ENCODE measurements at regions not wholly inside any gene's neighbourhood (a gene's known extent, or its start where the extent isn't known, plus 50 kb on each side); places are given as distances from the start of the nearest gene placed in this dataset.

GRCh38 chr5:102554082-102554481 is 55.3 kb upstream of the SLCO6A1 start:
- H3K4me3 ChIP-seq (ENCODE audit: low read length) = no peak overlapping the region
- H3K27me3 ChIP-seq (ENCODE audit: control insufficient read depth, insufficient read depth, low read length) = no peaks in the 10 kb centered on the region
- no peaks in the 10 kb centered on the region for H3K36me3 ChIP-seq (ENCODE audit: control insufficient read depth, insufficient read depth, low read length)
- H3K4me1 ChIP-seq (ENCODE audit: control insufficient read depth, insufficient read depth, low read length) = no peaks in the 10 kb centered on the region
- H3K27ac ChIP-seq (ENCODE audit: low read depth, low read length) = no peak overlapping the region
- H3K9ac ChIP-seq (ENCODE audit: low read length) = no peak overlapping the region

DNA sequence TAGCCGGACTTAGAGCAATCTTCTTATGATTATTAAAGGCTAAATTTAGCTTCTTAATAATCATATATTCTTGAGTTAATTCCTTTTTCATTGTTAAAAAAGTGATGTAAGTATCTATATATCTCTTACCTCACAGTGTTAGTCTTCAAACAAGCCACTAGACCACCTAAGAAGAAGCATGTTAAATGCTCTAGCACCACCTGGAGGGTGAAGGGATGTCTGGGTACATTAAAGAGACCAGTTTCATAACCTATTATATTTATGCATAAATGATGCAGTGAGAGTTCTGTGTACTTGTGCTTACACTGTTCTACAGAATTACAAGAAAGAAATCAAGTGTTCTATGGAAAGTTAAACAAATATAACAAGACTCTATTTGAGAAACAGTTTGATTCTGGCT is 55.9 kb upstream of the SLCO6A1 start:
- no peaks in the 10 kb centered on the region for H3K36me3 ChIP-seq (ENCODE audit: control insufficient read depth, insufficient read depth, low read length)
- H3K9ac ChIP-seq (ENCODE audit: low read length) = no peak overlapping the region
- no peaks in the 10 kb centered on the region for H3K4me1 ChIP-seq (ENCODE audit: control insufficient read depth, insufficient read depth, low read length)
- H3K27me3 ChIP-seq (ENCODE audit: control insufficient read depth, insufficient read depth, low read length) = no peaks in the 10 kb centered on the region
- H3K4me3 ChIP-seq (ENCODE audit: low read length) = no peak overlapping the region
- H3K27ac ChIP-seq (ENCODE audit: low read depth, low read length) = no peak overlapping the region

DNA sequence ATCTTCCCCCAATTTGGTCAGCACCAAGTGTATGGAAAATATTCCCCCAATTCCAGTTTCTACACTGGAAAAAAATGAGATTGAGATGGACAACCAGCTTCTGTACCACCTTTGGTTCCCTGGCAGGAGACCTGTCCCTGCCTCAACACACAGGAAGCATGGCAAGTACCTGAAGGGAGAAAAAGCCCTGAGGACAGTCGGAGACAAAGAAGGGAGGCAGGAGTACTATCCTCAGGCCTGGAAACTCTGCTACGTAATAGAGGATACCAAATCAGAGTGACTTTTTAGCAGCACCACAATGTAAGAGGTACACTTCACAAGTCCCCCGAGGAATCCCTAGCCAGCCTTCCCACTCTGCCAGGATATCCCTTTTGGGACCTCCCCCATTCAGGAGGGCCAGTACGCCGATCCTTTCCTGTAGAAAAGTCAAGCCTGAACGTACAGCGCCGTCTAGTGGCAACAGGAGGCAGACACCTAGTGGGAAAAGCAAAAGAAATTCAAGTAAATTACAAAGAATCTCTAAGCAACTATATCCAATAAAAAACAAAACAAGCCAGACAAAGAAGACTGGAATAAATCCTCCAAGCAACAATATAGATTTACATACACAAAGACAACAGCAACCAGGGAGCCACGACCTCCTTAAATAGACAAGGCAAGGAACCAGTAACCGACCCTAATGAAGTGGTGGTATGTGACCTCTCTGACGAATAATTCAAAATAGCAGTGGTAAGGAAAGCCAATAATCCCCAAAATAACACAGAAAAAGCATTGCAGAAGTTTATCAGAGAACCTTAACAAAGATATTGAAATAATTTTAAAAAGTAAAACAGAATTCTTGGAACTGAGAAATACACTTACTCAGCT is 63.3 kb upstream of the SLCO6A1 start:
- Histone ChIP-seq H3K9ac (ENCODE audit: low read length) (no peak overlapping the region), H3K4me1 (ENCODE audit: control insufficient read depth, insufficient read depth, low read length) (no peaks in the 10 kb centered on the region), H3K27me3 (ENCODE audit: control insufficient read depth, insufficient read depth, low read length) (no peaks in the 10 kb centered on the region), H3K36me3 (ENCODE audit: control insufficient read depth, insufficient read depth, low read length) (no peaks in the 10 kb centered on the region), H3K4me3 (ENCODE audit: low read length) (no peak overlapping the region), H3K27ac (ENCODE audit: low read depth, low read length) (no peak overlapping the region)

DNA sequence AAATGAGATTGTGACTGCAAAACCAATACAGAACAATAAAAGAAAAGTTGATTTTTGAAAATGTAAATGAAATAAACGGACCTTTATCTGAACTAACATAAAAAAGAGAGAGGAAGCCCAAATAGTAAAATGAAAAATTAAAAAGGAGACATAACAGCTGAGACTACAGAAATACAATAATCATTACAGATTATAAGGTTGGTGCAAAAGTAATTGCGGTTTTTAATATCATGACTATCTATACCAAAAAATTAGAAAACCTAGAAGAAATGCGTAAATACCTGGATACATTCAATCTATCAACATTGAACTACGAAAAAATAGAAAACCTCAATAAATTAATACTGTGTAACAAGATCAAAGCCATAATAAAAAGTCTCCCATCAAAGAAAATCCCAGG is 71.9 kb upstream of the SLCO6A1 start:
- no peaks in the 10 kb centered on the region for H3K4me1 ChIP-seq (ENCODE audit: control insufficient read depth, insufficient read depth, low read length)
- H3K36me3 ChIP-seq (ENCODE audit: control insufficient read depth, insufficient read depth, low read length) = no peaks in the 10 kb centered on the region
- no peak overlapping the region for H3K4me3 ChIP-seq (ENCODE audit: low read length)
- H3K27ac ChIP-seq (ENCODE audit: low read depth, low read length) = no peak overlapping the region
- no peaks in the 10 kb centered on the region for H3K27me3 ChIP-seq (ENCODE audit: control insufficient read depth, insufficient read depth, low read length)
- no peak overlapping the region for H3K9ac ChIP-seq (ENCODE audit: low read length)

DNA sequence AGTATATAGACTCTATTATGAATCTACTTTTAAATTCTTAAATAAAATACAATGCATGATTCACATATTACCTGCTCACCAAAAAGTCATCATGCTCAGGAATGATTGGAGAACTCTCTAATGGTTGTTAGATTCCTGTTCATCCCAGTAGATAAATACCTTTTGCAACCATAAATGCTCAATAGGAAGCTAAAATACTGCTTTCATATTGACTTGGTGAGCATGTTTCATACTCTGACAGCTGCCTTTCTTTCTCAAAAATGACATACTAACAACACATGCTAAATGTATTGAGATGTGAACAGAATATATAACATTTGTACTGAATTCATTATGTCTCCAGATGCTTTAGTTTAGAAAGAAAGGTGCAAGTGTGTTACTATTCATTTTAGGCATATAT is 79.6 kb upstream of the SLCO6A1 start:
- H3K27me3 ChIP-seq (ENCODE audit: control insufficient read depth, insufficient read depth, low read length) = no peaks in the 10 kb centered on the region
- H3K27ac ChIP-seq (ENCODE audit: low read depth, low read length) = no peak overlapping the region
- no peaks in the 10 kb centered on the region for H3K4me1 ChIP-seq (ENCODE audit: control insufficient read depth, insufficient read depth, low read length)
- no peak overlapping the region for H3K9ac ChIP-seq (ENCODE audit: low read length)
- no peak overlapping the region for H3K4me3 ChIP-seq (ENCODE audit: low read length)
- no peaks in the 10 kb centered on the region for H3K36me3 ChIP-seq (ENCODE audit: control insufficient read depth, insufficient read depth, low read length)

GRCh38 chr5:102579379-102579778 is 80.6 kb upstream of the SLCO6A1 start:
- no peak overlapping the region for H3K9ac ChIP-seq (ENCODE audit: low read length)
- H3K4me1 ChIP-seq (ENCODE audit: control insufficient read depth, insufficient read depth, low read length) = no peaks in the 10 kb centered on the region
- no peak overlapping the region for H3K27ac ChIP-seq (ENCODE audit: low read depth, low read length)
- H3K36me3 ChIP-seq (ENCODE audit: control insufficient read depth, insufficient read depth, low read length) = no peaks in the 10 kb centered on the region
- H3K27me3 ChIP-seq (ENCODE audit: control insufficient read depth, insufficient read depth, low read length) = no peaks in the 10 kb centered on the region
- H3K4me3 ChIP-seq (ENCODE audit: low read length) = no peak overlapping the region

GRCh38 chr5:102581011-102581410 is 82.2 kb upstream of the SLCO6A1 start:
- H3K9ac ChIP-seq (ENCODE audit: low read length) = no peak overlapping the region
- no peak overlapping the region for H3K4me3 ChIP-seq (ENCODE audit: low read length)
- no peaks in the 10 kb centered on the region for H3K36me3 ChIP-seq (ENCODE audit: control insufficient read depth, insufficient read depth, low read length)
- H3K4me1 ChIP-seq (ENCODE audit: control insufficient read depth, insufficient read depth, low read length) = no peaks in the 10 kb centered on the region
- no peak overlapping the region for H3K27ac ChIP-seq (ENCODE audit: low read depth, low read length)
- H3K27me3 ChIP-seq (ENCODE audit: control insufficient read depth, insufficient read depth, low read length) = no peaks in the 10 kb centered on the region

- Histone ChIP-seq H3K36me3 (ENCODE audit: control insufficient read depth, insufficient read depth, low read length) (no peaks in the 10 kb centered on the region), H3K27ac (ENCODE audit: low read depth, low read length) (no peak overlapping the region), H3K9ac (ENCODE audit: low read length) (no peak overlapping the region), H3K4me1 (ENCODE audit: control insufficient read depth, insufficient read depth, low read length) (no peaks in the 10 kb centered on the region), H3K27me3 (ENCODE audit: control insufficient read depth, insufficient read depth, low read length) (no peaks in the 10 kb centered on the region), H3K4me3 (ENCODE audit: low read length) (no peak overlapping the region)
Observed at GRCh38 chr5:102582696-102583095, 83.9 kb upstream of the SLCO6A1 start.

- Histone ChIP-seq H3K4me1 (ENCODE audit: control insufficient read depth, insufficient read depth, low read length) (no peaks in the 10 kb centered on the region), H3K27me3 (ENCODE audit: control insufficient read depth, insufficient read depth, low read length) (no peaks in the 10 kb centered on the region), H3K36me3 (ENCODE audit: control insufficient read depth, insufficient read depth, low read length) (no peaks in the 10 kb centered on the region), H3K27ac (ENCODE audit: low read depth, low read length) (no peak overlapping the region), H3K4me3 (ENCODE audit: low read length) (no peak overlapping the region), H3K9ac (ENCODE audit: low read length) (no peak overlapping the region)
Observed at GRCh38 chr5:102583276-102584124, 84.7 kb upstream of the SLCO6A1 start.

- Histone ChIP-seq H3K27ac (ENCODE audit: low read depth, low read length) (no peak overlapping the region), H3K9ac (ENCODE audit: low read length) (no peak overlapping the region), H3K4me1 (ENCODE audit: control insufficient read depth, insufficient read depth, low read length) (no peaks in the 10 kb centered on the region), H3K36me3 (ENCODE audit: control insufficient read depth, insufficient read depth, low read length) (no peaks in the 10 kb centered on the region), H3K27me3 (ENCODE audit: control insufficient read depth, insufficient read depth, low read length) (no peaks in the 10 kb centered on the region), H3K4me3 (ENCODE audit: low read length) (no peak overlapping the region)
Observed at GRCh38 chr5:102589661-102590060, 90.9 kb upstream of the SLCO6A1 start.

DNA sequence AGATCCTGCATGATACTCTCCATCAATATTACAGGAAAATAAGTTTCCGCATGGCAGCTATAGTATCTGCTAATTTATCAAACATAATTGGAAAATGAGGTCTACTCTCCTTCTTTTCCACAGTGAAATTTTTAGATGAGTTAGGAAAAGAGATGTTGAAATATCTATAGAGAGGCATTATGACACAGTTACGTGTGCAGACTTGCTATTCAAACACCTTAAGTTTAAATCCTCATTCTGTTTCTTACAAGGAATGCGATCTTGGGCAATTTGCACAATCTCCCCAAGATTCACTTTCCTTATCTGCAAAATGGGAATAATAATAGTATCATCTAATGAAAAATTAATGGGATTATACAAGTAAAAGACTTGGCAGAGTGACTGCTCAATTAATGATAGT is 91.7 kb upstream of the SLCO6A1 start:
- H3K4me3 ChIP-seq (ENCODE audit: low read length) = no peak overlapping the region
- H3K27ac ChIP-seq (ENCODE audit: low read depth, low read length) = no peak overlapping the region
- H3K27me3 ChIP-seq (ENCODE audit: control insufficient read depth, insufficient read depth, low read length) = no peaks in the 10 kb centered on the region
- no peaks in the 10 kb centered on the region for H3K36me3 ChIP-seq (ENCODE audit: control insufficient read depth, insufficient read depth, low read length)
- no peak overlapping the region for H3K9ac ChIP-seq (ENCODE audit: low read length)
- H3K4me1 ChIP-seq (ENCODE audit: control insufficient read depth, insufficient read depth, low read length) = no peaks in the 10 kb centered on the region

DNA sequence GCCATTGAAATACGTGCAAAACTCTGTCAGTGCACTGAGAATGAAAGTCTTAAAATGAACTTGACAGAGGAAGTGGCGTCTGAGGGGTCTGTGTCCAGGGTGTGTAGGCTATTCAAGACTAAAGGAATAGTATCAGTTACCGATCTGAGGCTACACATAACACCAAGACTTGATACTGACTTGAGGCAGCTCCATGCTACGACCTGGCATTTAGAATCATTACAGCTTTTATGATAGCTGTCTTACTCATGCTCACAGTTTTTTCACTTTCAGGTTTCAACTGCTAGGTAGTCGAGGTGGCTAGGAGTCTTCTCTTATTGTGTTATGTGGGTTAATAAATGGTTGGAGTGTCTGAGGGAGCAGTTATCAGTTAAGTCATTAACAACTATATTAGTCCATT is 92.8 kb upstream of the SLCO6A1 start:
- Histone ChIP-seq H3K4me1 (ENCODE audit: control insufficient read depth, insufficient read depth, low read length) (no peaks in the 10 kb centered on the region), H3K27me3 (ENCODE audit: control insufficient read depth, insufficient read depth, low read length) (no peaks in the 10 kb centered on the region), H3K9ac (ENCODE audit: low read length) (no peak overlapping the region), H3K36me3 (ENCODE audit: control insufficient read depth, insufficient read depth, low read length) (no peaks in the 10 kb centered on the region), H3K27ac (ENCODE audit: low read depth, low read length) (no peak overlapping the region), H3K4me3 (ENCODE audit: low read length) (no peak overlapping the region)
